ENCODE measurements at regions not wholly inside any gene's neighbourhood (a gene's known extent, or its start where the extent isn't known, plus 50 kb on each side); places are given as distances from the start of the nearest gene placed in this dataset.

- intact Hi-C loops (cut with DNase I) = no loop called here
- no peak for DNase-seq
These were observed 161.3 kb downstream of the INSIG2 start for GRCh38 chr2:118249531-118249930.

- intact Hi-C loops (cut with DNase I) = no loop called here
- peak in 3 of 42 donors; percentile 5 to 42 (median 13) for DNase-seq
These were observed 158.5 kb downstream of the INSIG2 start for GRCh38 chr2:118246726-118247125.

- no peak for DNase-seq
- intact Hi-C loops (cut with DNase I) = no loop called here
These were observed 157.8 kb downstream of the INSIG2 start for GRCh38 chr2:118246079-118246478.

- intact Hi-C loops (cut with DNase I) = no loop called here
These were observed 156.4 kb downstream of the INSIG2 start for GRCh38 chr2:118244686-118245085.

GRCh38 chr2:118243031-118243430, 154.8 kb downstream of the INSIG2 start:
- intact Hi-C loops (cut with DNase I) = no loop called here
- no peak for DNase-seq

More at GRCh38 chr2:118244686-118245085, 156.4 kb downstream of the INSIG2 start:
- DNase-seq = no peak

- intact Hi-C loops (cut with DNase I) = no loop called here
- DNase-seq = no peak
These were observed 153.9 kb downstream of the INSIG2 start for GRCh38 chr2:118242216-118242615.

- DNase-seq = no peak
- intact Hi-C loops (cut with DNase I) = no loop called here
These were observed 152.9 kb downstream of the INSIG2 start for GRCh38 chr2:118241128-118241527.

- intact Hi-C loops (cut with DNase I) = no loop called here
These were observed 152.0 kb downstream of the INSIG2 start for GRCh38 chr2:118240276-118240675.

GRCh38 chr2:118239284-118239683, 151.0 kb downstream of the INSIG2 start:
- intact Hi-C loops (cut with DNase I) = no loop called here
- no peak for DNase-seq

More at GRCh38 chr2:118240276-118240675, 152.0 kb downstream of the INSIG2 start:
- no peak for DNase-seq

GRCh38 chr2:118237451-118237850, 149.2 kb downstream of the INSIG2 start:
- intact Hi-C loops (cut with DNase I) = no loop called here
- no peak for DNase-seq

GRCh38 chr2:118232796-118233195, 144.5 kb downstream of the INSIG2 start:
- DNase-seq = no peak
- intact Hi-C loops (cut with DNase I) = no loop called here

GRCh38 chr2:118232391-118232790, 144.1 kb downstream of the INSIG2 start:
- intact Hi-C loops (cut with DNase I) = no loop called here
- no peak for DNase-seq

GRCh38 chr2:118231759-118232158, 143.5 kb downstream of the INSIG2 start:
- intact Hi-C loops (cut with DNase I) = no loop called here
- DNase-seq = no peak

- intact Hi-C loops (cut with DNase I) = no loop called here
These were observed 139.6 kb downstream of the INSIG2 start for GRCh38 chr2:118227698-118228508.

GRCh38 chr2:118225666-118226065, 137.4 kb downstream of the INSIG2 start:
- intact Hi-C loops (cut with DNase I) = no loop called here
- no peak for DNase-seq

More at GRCh38 chr2:118227698-118228508, 139.6 kb downstream of the INSIG2 start:
- no peak for DNase-seq

- intact Hi-C loops (cut with DNase I) = loop anchor here (5.0 kb wide), 1 partner anchor 632 kb away; no protein-coding TSS in a partner anchor
- no peak for DNase-seq
These were observed 136.6 kb downstream of the INSIG2 start for GRCh38 chr2:118224895-118225311.

- intact Hi-C loops (cut with DNase I) = loop anchor here (5.0 kb wide), 1 partner anchor 633 kb away; no protein-coding TSS in a partner anchor
These were observed 136.0 kb downstream of the INSIG2 start for GRCh38 chr2:118223992-118224894.

GRCh38 chr2:118223511-118223991, 135.3 kb downstream of the INSIG2 start:
- DNase-seq = no peak
- intact Hi-C loops (cut with DNase I) = loop anchor here (5.0 kb wide), 1 partner anchor 634 kb away; no protein-coding TSS in a partner anchor

More at GRCh38 chr2:118223992-118224894, 136.0 kb downstream of the INSIG2 start:
- DNase-seq = peak in 1 of 42 donors; percentile 14

GRCh38 chr2:118222672-118223421, 134.6 kb downstream of the INSIG2 start:
- DNase-seq = no peak
- intact Hi-C loops (cut with DNase I) = loop anchor here (5.0 kb wide), 1 partner anchor 634 kb away; no protein-coding TSS in a partner anchor
